PC-3 (cell line): ENCODE measurements at regions not wholly inside any gene's neighbourhood (a gene's known extent, or its start where the extent isn't known, plus 50 kb on each side); places are given as distances from the start of the nearest gene placed in this dataset.

ENCODE experiments used
- ATAC-seq: fragments of 200-7000 bp; cut with Tn5 transposase; 2 replicates; pipeline ENCODE4 v1.9.1; 2020; ENCODE audit warnings: mild to moderate bottlenecking, moderate library complexity
- BruUV-seq: library from RNA; stranded (reverse); fragments of 400-500 nt; replicated peaks from 2 replicates; lab custom pipeline; 2021; lab: Mats Ljungman, UMichigan
- CTCF ChIA-PET: fragments of 300-600 bp; sonication (Branson Sonifier 250); formaldehyde crosslinking; loops from one replicate; lab custom pipeline; 2022; ENCODE audit warnings: antibody characterized with exemption; lab: Charles Lee
- POLR2A ChIA-PET: fragments of 300-600 bp; sonication (Branson Sonifier 250); formaldehyde crosslinking; loops from one replicate; lab custom pipeline; 2022; ENCODE audit warnings: antibody characterized with exemption; ENCODE audit not compliant: unreplicated experiment; lab: Charles Lee
- DNase-seq: peaks from one replicate; pipeline ENCODE4 v3.0.0-alpha.2; 2015
- H2AFZ ChIP-seq: fragments of 300-600 bp; sonication (generic); 2 replicates; pipeline ENCODE4 v1.6.0; 2016; ENCODE audit warnings: antibody characterized with exemption, low read length
- H3F3A ChIP-seq: fragments of 300-600 bp; sonication (generic); one replicate; pipeline ENCODE4 v1.6.0; 2017; ENCODE audit warnings: antibody characterized with exemption, low read length, control low read depth, mild to moderate bottlenecking; ENCODE audit not compliant: unreplicated experiment
- H3K27ac ChIP-seq: fragments of 300-600 bp; sonication (generic); 2 replicates; pipeline ENCODE4 v1.5.1; 2016; ENCODE audit warnings: mild to moderate bottlenecking, low read length
- H3K27me3 ChIP-seq: fragments of 300-600 bp; sonication (generic); 2 replicates; pipeline ENCODE4 v1.6.1; 2016; ENCODE audit warnings: low read length, mixed read lengths
- H3K36me3 ChIP-seq: fragments of 300-600 bp; sonication (generic); 2 replicates; pipeline ENCODE4 v1.6.1; 2016; ENCODE audit warnings: low read depth, mixed run types, low read length, mixed read lengths
- H3K4me1 ChIP-seq: fragments of 300-600 bp; sonication (generic); 2 replicates; pipeline ENCODE4 v1.5.1; 2016; ENCODE audit warnings: low read length; ENCODE audit not compliant: insufficient read depth
- H3K4me2 ChIP-seq: fragments of 300-600 bp; sonication (generic); 2 replicates; pipeline ENCODE4 v1.6.0; 2016; ENCODE audit warnings: low read length
- H3K4me3 ChIP-seq: fragments of 300-600 bp; sonication (generic); 2 replicates; pipeline ENCODE4 v1.5.1; 2016; ENCODE audit warnings: mild to moderate bottlenecking, low read length, mixed read lengths
- H3K79me2 ChIP-seq: fragments of 300-600 bp; sonication (generic); 2 replicates; pipeline ENCODE4 v1.6.1; 2017; ENCODE audit warnings: low read length, mixed read lengths
- H3K9ac ChIP-seq: fragments of 300-600 bp; sonication (generic); 2 replicates; pipeline ENCODE4 v1.6.0; 2016; ENCODE audit warnings: mild to moderate bottlenecking, low read length
- H3K9me2 ChIP-seq: fragments of 300-600 bp; sonication (generic); replicated peaks from 2 replicates; pipeline ENCODE4 v1.6.1; 2016; ENCODE audit warnings: mixed run types, low read length, mixed read lengths
- H3K9me3 ChIP-seq: fragments of 300-600 bp; sonication (generic); 2 replicates; pipeline ENCODE4 v1.6.1; 2016; ENCODE audit warnings: low read length, mixed read lengths
- H4K20me1 ChIP-seq: fragments of 300-600 bp; sonication (generic); 2 replicates; pipeline ENCODE4 v1.6.1; 2016; ENCODE audit warnings: low read length, mixed read lengths
- EZH2 ChIP-seq: fragments of 300-600 bp; sonication (generic); IDR thresholded peaks from one replicate; pipeline ENCODE4 v1.6.1; 2017; ENCODE audit warnings: antibody characterized with exemption, mild to moderate bottlenecking, low read length; ENCODE audit not compliant: unreplicated experiment
- EZH2phosphoT487 ChIP-seq: fragments of 300-600 bp; sonication (generic); IDR thresholded peaks from 2 replicates; pipeline ENCODE4 v1.6.1; 2018; ENCODE audit warnings: mild to moderate bottlenecking, antibody characterized with exemption, low read length, borderline replicate concordance
- intact Hi-C: fragments of 100-400 bp; cut with micrococcal nuclease; formaldehyde crosslinking; loops from 2 replicates; pipeline ENCODE4 v1.9.0; 2023
- TF ChIP-seq, protein P1 (sequence below): fragments of 300-600 bp; sonication (generic); conservative IDR thresholded peaks from 2 replicates; pipeline ENCODE4 v1.5.1; 2017; ENCODE audit warnings: antibody characterized with exemption, low read depth, mild to moderate bottlenecking, low read length

DNA sequence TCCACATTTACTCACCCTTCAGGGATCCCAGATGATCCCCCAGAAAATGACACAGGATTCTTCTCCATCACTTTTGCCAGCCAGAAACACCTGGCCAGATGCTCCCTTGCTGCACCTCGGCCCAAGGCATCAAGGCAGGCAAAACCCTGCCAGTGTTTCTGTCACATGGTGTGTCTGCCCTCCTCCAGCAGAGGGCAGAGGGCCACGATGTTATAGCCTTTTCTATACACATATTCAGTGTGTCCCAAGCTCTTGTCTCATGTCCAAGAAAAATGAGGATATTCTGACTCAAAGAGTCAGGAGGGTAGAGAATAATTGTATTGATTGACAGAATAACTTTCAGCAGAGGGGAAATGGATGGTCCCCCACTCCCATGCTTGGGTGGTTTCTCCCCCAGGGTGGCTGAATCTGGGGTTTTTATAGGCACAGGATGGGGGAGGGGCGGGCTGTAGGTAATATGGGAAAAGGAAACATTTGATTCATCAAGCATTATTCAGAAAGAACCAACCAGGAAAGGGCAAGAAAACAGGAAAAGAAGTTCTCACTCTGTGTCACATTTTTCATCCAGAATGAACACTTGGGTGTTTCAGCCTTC lies 933.9 kb downstream of the TRIB2 start:
- peaks cover 24% of the 10 kb centered on the region for H3K4me1 ChIP-seq
- DNase-seq (peak; percentile 34), ATAC-seq (no peak)
- H3K9me3 ChIP-seq, result peaks cover 5% of the 10 kb centered on the region; the same call in 1 of the 2 replicates
- ChIA-PET CTCF (no interaction called here), POLR2A (no interaction called here)
- no peak overlapping the region for H3K4me2 ChIP-seq
- no peaks in the 10 kb centered on the region for H3K27me3 ChIP-seq
- BruUV-seq, result no TSS peak
- intact Hi-C loops, result no loop called here
- no peak overlapping the region for H3K9ac ChIP-seq
- H3K4me3 ChIP-seq, result no peak overlapping the region
- H3K9me2 ChIP-seq, result no peaks in the 10 kb centered on the region
- no peaks in the 10 kb centered on the region for H4K20me1 ChIP-seq
- no peak overlapping the region for H2AFZ ChIP-seq
- TF ChIP-seq, protein P1, sequence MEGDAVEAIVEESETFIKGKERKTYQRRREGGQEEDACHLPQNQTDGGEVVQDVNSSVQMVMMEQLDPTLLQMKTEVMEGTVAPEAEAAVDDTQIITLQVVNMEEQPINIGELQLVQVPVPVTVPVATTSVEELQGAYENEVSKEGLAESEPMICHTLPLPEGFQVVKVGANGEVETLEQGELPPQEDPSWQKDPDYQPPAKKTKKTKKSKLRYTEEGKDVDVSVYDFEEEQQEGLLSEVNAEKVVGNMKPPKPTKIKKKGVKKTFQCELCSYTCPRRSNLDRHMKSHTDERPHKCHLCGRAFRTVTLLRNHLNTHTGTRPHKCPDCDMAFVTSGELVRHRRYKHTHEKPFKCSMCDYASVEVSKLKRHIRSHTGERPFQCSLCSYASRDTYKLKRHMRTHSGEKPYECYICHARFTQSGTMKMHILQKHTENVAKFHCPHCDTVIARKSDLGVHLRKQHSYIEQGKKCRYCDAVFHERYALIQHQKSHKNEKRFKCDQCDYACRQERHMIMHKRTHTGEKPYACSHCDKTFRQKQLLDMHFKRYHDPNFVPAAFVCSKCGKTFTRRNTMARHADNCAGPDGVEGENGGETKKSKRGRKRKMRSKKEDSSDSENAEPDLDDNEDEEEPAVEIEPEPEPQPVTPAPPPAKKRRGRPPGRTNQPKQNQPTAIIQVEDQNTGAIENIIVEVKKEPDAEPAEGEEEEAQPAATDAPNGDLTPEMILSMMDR, result 0 out of 2 replicates have a peak, but pooled peaks have one; percentile 19
- no peak for TF ChIP-seq EZH2
- TF ChIP-seq EZH2phosphoT487, result no peak
- no peak overlapping the region for H3K27ac ChIP-seq
- no peaks in the 10 kb centered on the region for H3F3A ChIP-seq
- H3K79me2 ChIP-seq, result no peaks in the 10 kb centered on the region
- H3K36me3 ChIP-seq, result no peaks in the 10 kb centered on the region

DNA sequence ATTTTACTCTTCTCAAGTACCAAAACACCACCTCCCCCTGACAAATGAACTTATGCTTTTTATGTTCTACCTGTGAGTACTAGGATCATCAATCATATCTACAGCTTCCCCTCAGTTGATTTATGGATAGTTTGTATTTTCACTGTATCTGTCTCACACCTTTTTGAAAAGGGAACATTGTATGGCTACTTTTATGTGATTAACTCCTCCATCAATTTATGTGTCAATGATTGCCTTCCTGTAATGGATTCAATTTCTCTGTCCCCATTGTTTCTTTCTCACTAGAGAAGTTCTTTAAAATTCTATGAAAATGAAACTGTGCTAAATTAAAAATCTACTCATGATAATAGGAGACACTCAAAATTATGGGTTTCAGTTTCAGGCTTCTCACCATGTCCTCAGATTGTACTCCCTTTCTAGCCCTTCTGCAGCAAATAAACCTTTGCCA lies 935.0 kb downstream of the TRIB2 start:
- Histone ChIP-seq H3K27me3 (no peaks in the 10 kb centered on the region), H3F3A (no peaks in the 10 kb centered on the region), H3K4me1 (peaks cover 24% of the 10 kb centered on the region), H3K9me2 (no peaks in the 10 kb centered on the region), H3K27ac (no peak overlapping the region), H3K9ac (no peak overlapping the region), H3K36me3 (no peaks in the 10 kb centered on the region), H3K79me2 (no peaks in the 10 kb centered on the region), H3K9me3 (peaks cover 5% of the 10 kb centered on the region; the same call in 1 of the 2 replicates), H3K4me2 (no peak overlapping the region), H4K20me1 (no peaks in the 10 kb centered on the region), H2AFZ (no peak overlapping the region), H3K4me3 (no peak overlapping the region)
- no TSS peak for BruUV-seq
- no peak for TF ChIP-seq EZH2
- TF ChIP-seq, protein P1, result no peak
- TF ChIP-seq EZH2phosphoT487, result no peak
- DNase-seq (no peak), ATAC-seq (no peak)
- ChIA-PET POLR2A (no interaction called here), CTCF (no interaction called here)
- intact Hi-C loops, result no loop called here

DNA sequence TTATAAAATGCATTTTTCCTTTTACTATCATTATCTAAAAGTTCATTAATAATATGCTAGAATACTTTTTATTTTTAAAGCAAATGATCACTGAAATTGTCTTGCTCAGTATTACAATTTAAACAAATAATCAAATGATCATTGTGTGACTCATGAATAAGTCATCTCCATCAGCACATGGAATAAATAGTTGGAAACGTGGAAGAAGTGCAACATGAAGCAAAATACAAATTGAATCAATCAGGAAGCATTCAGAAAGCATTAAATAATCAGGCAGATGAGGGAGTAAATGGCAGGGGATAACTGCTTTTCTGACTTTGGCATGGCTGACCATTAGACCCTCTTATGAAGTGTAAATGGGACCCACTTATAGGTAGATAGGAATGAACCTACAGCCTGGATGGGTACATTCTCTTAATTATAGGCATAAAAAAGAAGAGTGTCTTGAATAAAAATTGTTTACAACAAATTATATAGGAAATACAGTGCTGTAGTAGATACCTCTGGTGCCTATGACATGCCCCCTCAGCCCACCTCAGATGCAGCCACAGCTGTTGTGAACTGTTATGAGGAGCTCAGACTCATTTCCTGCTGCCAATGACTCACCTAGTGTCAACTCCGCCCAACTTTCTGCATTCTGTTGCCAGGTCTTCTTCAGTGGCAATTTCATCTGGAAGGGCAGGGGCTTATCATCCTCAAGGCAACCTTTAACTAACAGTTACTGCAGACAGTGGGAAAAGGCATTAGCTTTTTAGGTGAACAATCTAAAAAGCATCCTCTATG lies 936.0 kb downstream of the TRIB2 start:
- Histone ChIP-seq H3K9me2 (no peaks in the 10 kb centered on the region), H3K36me3 (no peaks in the 10 kb centered on the region), H3K79me2 (no peaks in the 10 kb centered on the region), H3K4me1 (peaks cover 24% of the 10 kb centered on the region), H3F3A (no peaks in the 10 kb centered on the region), H3K4me2 (peak overlapping the region; percentile 74), H3K9me3 (peaks cover 5% of the 10 kb centered on the region; the same call in 1 of the 2 replicates), H3K27ac (peak overlapping the region; percentile 90), H3K27me3 (no peaks in the 10 kb centered on the region), H4K20me1 (no peaks in the 10 kb centered on the region), H2AFZ (no peak overlapping the region), H3K4me3 (0 out of 2 replicates have a peak overlapping the region, but pooled peaks have one; percentile 19), H3K9ac (peak overlapping the region; percentile 54)
- no TSS peak for BruUV-seq
- ChIA-PET CTCF (no interaction called here), POLR2A (no interaction called here)
- intact Hi-C loops, result no loop called here
- ATAC-seq (peak; percentile 86), DNase-seq (peak; percentile 82)
- TF ChIP-seq EZH2phosphoT487 (no peak), EZH2 (no peak)
- TF ChIP-seq, protein P1, result no peak
